A549 (cell line): ENCODE measurements at regions not wholly inside any gene's neighbourhood (a gene's known extent, or its start where the extent isn't known, plus 50 kb on each side); places are given as distances from the start of the nearest gene placed in this dataset.

Experiments
- ATAC-seq, 2 experiments: fragments of 200-7000 bp in 1 of 2; fragments of >200 bp in 1 of 2; cut with Nextera tagmentation in 1 of 2; cut with Tn5 transposase in 1 of 2; 3 replicates each; pipeline versions ENCODE4 v1.8.0 to v1.9.1; 2018 to 2020; ENCODE audit warnings: mild to moderate bottlenecking in 1 of 2, moderate library complexity in 1 of 2
- CTCF ChIA-PET: fragments of 300-600 bp; sonication (Branson Sonifier 250); formaldehyde crosslinking; extraction: SDS; loops from one replicate; lab custom pipeline; 2021; ENCODE audit warnings: antibody characterized with exemption, inconsistent platforms; lab: Yijun Ruan, JAX
- POLR2A ChIA-PET: fragments of 350-600 bp; formaldehyde crosslinking; extraction: SDS; loops from one replicate; lab custom pipeline; 2021; ENCODE audit warnings: antibody characterized with exemption, inconsistent platforms; lab: Yijun Ruan, JAX
- DNase-seq, 2 experiments: peaks; one replicate each; pipeline versions ENCODE4 v3.0.0 to v3.0.0-alpha.2; 2011 to 2016; ENCODE audit warnings: low read depth in 1 of 2, low spot score in 1 of 2
- FAIRE-seq: peaks from 2 replicates; lab custom pipeline; 2011; peaks lifted over from hg19 to GRCh38; lab: Jason Lieb, UNC
- H3K27ac ChIP-seq, 2 experiments: fragments of >200 bp; sonication (Bioruptor Twin); formaldehyde crosslinking; 3 replicates each; pipeline ENCODE4 v1.5.1; 2016 to 2017
- H3K4me1 ChIP-seq: fragments of >200 bp; sonication (Bioruptor Twin); formaldehyde crosslinking; 3 replicates; pipeline ENCODE4 v1.6.1; 2016
- H3K4me2 ChIP-seq: fragments of >200 bp; sonication (Bioruptor Twin); formaldehyde crosslinking; 3 replicates; pipeline ENCODE4 v1.6.1; 2016
- H3K4me3 ChIP-seq: fragments of >200 bp; sonication (Bioruptor Twin); formaldehyde crosslinking; 3 replicates; pipeline ENCODE4 v1.5.1; 2016
- H3K9me3 ChIP-seq: fragments of >200 bp; sonication (Bioruptor Twin); formaldehyde crosslinking; 3 replicates; pipeline ENCODE4 v1.6.1; 2016
- BCL3 ChIP-seq: fragments of >200 bp; sonication (Bioruptor Twin); formaldehyde crosslinking; IDR thresholded peaks from 3 replicates; pipeline ENCODE4 v1.6.1; 2016
- CHD2 ChIP-seq: fragments of 150-350 bp; IDR thresholded peaks from 2 replicates; pipeline ENCODE4 v1.6.1; 2014; ENCODE audit warnings: low read length; ENCODE audit not compliant: partially characterized antibody
- CTCF ChIP-seq: fragments of >200 bp; sonication (Bioruptor Twin); formaldehyde crosslinking; IDR thresholded peaks from 3 replicates; pipeline ENCODE4 v1.5.1; 2016
- E2F6 ChIP-seq: IDR thresholded peaks from 2 replicates; pipeline ENCODE4 v1.6.1; 2012; ENCODE audit warnings: low read depth, borderline replicate concordance
- EHF ChIP-seq: fragments of 250-450 bp; sonication (Bioruptor Pico); IDR thresholded peaks from 2 replicates; pipeline ENCODE4 v1.5.0; 2020; ENCODE audit warnings: mild to moderate bottlenecking
- EP300 ChIP-seq, 2 experiments: fragments of >200 bp; sonication (Bioruptor Twin); formaldehyde crosslinking; IDR thresholded peaks; 2 replicates in 1 of 2; 3 replicates in 1 of 2; pipeline ENCODE4 v1.6.1; 2016 to 2017
- ESRRA ChIP-seq: fragments of 150-350 bp; IDR thresholded peaks from 2 replicates; pipeline ENCODE4 v1.6.1; 2014; ENCODE audit warnings: mild to moderate bottlenecking, low read length, borderline replicate concordance
- FOXS1 ChIP-seq: fragments of 250-450 bp; sonication (Bioruptor Pico); IDR thresholded peaks from 2 replicates; pipeline ENCODE4 v1.5.0; 2020; ENCODE audit warnings: mild to moderate bottlenecking, moderate library complexity
- GATA3 ChIP-seq: IDR thresholded peaks from 2 replicates; pipeline ENCODE4 v1.6.1; 2012; ENCODE audit warnings: borderline replicate concordance
- HES2 ChIP-seq: fragments of >200 bp; sonication (Bioruptor Twin); formaldehyde crosslinking; IDR thresholded peaks from 2 replicates; pipeline ENCODE4 v1.6.1; 2016
- HMGXB4 ChIP-seq: fragments of 250-450 bp; sonication (Bioruptor Pico); IDR thresholded peaks from 2 replicates; pipeline ENCODE4 v1.5.0; 2021; ENCODE audit warnings: mild to moderate bottlenecking, moderate library complexity, borderline replicate concordance
- HOXB5 ChIP-seq: fragments of 250-450 bp; sonication (Bioruptor Pico); IDR thresholded peaks from 2 replicates; pipeline ENCODE4 v1.5.0; 2020; ENCODE audit warnings: mild to moderate bottlenecking, moderate library complexity
- JUNB ChIP-seq: fragments of >200 bp; sonication (Bioruptor Twin); formaldehyde crosslinking; IDR thresholded peaks from 2 replicates; pipeline ENCODE4 v1.6.1; 2016
- MAZ ChIP-seq: fragments of 150-350 bp; IDR thresholded peaks from 2 replicates; pipeline ENCODE4 v1.6.1; 2014; ENCODE audit warnings: antibody characterized with exemption, low read depth, low read length, borderline replicate concordance
- NR3C1 ChIP-seq: fragments of >200 bp; sonication (Bioruptor Twin); formaldehyde crosslinking; IDR thresholded peaks from 3 replicates; pipeline ENCODE4 v1.6.1; 2017
- RAD21 ChIP-seq, 2 experiments: fragments of >200 bp in 1 of 2; sonication (Bioruptor Twin) in 1 of 2; formaldehyde crosslinking in 1 of 2; IDR thresholded peaks in 1 of 2; conservative IDR thresholded peaks in 1 of 2; 2 replicates in 1 of 2; 3 replicates in 1 of 2; pipeline ENCODE4 v1.6.1; 2012 to 2018; ENCODE audit warnings: inconsistent platforms in 1 of 2
- RFX5 ChIP-seq: fragments of 450-650 bp; IDR thresholded peaks from 2 replicates; pipeline ENCODE4 v1.7.1; 2014; ENCODE audit warnings: antibody characterized with exemption, mild to moderate bottlenecking, moderate library complexity
- RNF2 ChIP-seq: fragments of 200-600 bp; sonication (generic); IDR thresholded peaks from 2 replicates; pipeline ENCODE4 v1.6.1; 2016; ENCODE audit warnings: low read depth, mild to moderate bottlenecking, antibody characterized with exemption, moderate library complexity, borderline replicate concordance
- TFCP2L1 ChIP-seq: fragments of 250-450 bp; sonication (Bioruptor Pico); IDR thresholded peaks from 2 replicates; pipeline ENCODE4 v1.5.0; 2021; ENCODE audit warnings: mild to moderate bottlenecking
- TP53 ChIP-seq: fragments of 250-450 bp; sonication (Bioruptor Pico); IDR thresholded peaks from 2 replicates; pipeline ENCODE4 v1.5.0; 2021; ENCODE audit warnings: mild to moderate bottlenecking, moderate library complexity
- WGBS: methylation state at CpG from one replicate; pipeline ENCODE4 v1.1.6; 2017; ENCODE audit errors: missing lambda C conversion rate; 5-methylcytosine and 5-hydroxymethylcytosine counted together
- TF ChIP-seq, protein P1 (sequence below): fragments of 450-650 bp; IDR thresholded peaks from 2 replicates; pipeline ENCODE4 v1.6.1; 2014; ENCODE audit warnings: antibody characterized with exemption
- TF ChIP-seq, protein P2 (sequence below): fragments of 250-450 bp; sonication (Bioruptor Pico); IDR thresholded peaks from 2 replicates; pipeline ENCODE4 v1.5.0; 2020; ENCODE audit warnings: low read depth, mild to moderate bottlenecking, moderate library complexity
- TF ChIP-seq, protein P3 (sequence below): IDR thresholded peaks from 2 replicates; pipeline ENCODE4 v1.6.1; 2012
- TF ChIP-seq, protein P4 (sequence below): IDR thresholded peaks from 2 replicates; pipeline ENCODE4 v1.6.1; 2012

- TF ChIP-seq TP53 (no peak), RNF2 (no peak), EP300 (IDR thresholded peaks at IDR 0.05) (no peak), HOXB5 (CRISPR knock-in tag) (no peak), EHF (no peak)
- TF ChIP-seq, protein P1, sequence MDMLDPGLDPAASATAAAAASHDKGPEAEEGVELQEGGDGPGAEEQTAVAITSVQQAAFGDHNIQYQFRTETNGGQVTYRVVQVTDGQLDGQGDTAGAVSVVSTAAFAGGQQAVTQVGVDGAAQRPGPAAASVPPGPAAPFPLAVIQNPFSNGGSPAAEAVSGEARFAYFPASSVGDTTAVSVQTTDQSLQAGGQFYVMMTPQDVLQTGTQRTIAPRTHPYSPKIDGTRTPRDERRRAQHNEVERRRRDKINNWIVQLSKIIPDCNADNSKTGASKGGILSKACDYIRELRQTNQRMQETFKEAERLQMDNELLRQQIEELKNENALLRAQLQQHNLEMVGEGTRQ: no peak
- TF ChIP-seq, all 56 proteins: peak for 0
- ChIA-PET POLR2A (no interaction called here), CTCF (no interaction called here)
- no peaks in the 10 kb centered on the region for H3K4me1 ChIP-seq
- no peak overlapping the region for H3K27ac ChIP-seq
- no peak for FAIRE-seq
- no peaks in the 10 kb centered on the region for H3K9me3 ChIP-seq
- no peak for DNase-seq
- ATAC-seq: no peak
- H3K4me2 ChIP-seq: no peak overlapping the region
- WGBS: 3% methylated on average over 7 of the region's 7 CpGs
- no peak overlapping the region for H3K4me3 ChIP-seq
These were observed 1696.0 kb upstream of the WWC1 start for GRCh38 chr5:166595274-166595951.

- ATAC-seq: no peak
- Histone ChIP-seq H3K27ac (no peak overlapping the region), H3K4me2 (no peak overlapping the region), H3K4me3 (no peak overlapping the region), H3K4me1 (no peaks in the 10 kb centered on the region)
- ChIA-PET CTCF (no interaction called here), POLR2A (no interaction called here)
- no peak for FAIRE-seq
- TF ChIP-seq HOXB5 (CRISPR knock-in tag) (no peak), E2F6 (no peak), MAZ (no peak), CHD2 (no peak), ESRRA (no peak), HES2 (no peak), HMGXB4 (CRISPR knock-in tag) (no peak), CTCF (no peak), NR3C1 (no peak), TFCP2L1 (CRISPR knock-in tag) (no peak), BCL3 (no peak), JUNB (no peak), RFX5 (no peak), RAD21 (conservative IDR thresholded peaks at IDR 0.05 in 1 of 2, IDR thresholded peaks at IDR 0.05 in 1 of 2) (no peak), FOXS1 (CRISPR knock-in tag) (no peak), GATA3 (no peak), RNF2 (no peak)
- TF ChIP-seq, protein P2, sequence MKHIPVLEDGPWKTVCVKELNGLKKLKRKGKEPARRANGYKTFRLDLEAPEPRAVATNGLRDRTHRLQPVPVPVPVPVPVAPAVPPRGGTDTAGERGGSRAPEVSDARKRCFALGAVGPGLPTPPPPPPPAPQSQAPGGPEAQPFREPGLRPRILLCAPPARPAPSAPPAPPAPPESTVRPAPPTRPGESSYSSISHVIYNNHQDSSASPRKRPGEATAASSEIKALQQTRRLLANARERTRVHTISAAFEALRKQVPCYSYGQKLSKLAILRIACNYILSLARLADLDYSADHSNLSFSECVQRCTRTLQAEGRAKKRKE (CRISPR knock-in tag): no peak
- TF ChIP-seq, protein P3, sequence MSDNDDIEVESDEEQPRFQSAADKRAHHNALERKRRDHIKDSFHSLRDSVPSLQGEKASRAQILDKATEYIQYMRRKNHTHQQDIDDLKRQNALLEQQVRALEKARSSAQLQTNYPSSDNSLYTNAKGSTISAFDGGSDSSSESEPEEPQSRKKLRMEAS: no peak
- TF ChIP-seq, protein P4, sequence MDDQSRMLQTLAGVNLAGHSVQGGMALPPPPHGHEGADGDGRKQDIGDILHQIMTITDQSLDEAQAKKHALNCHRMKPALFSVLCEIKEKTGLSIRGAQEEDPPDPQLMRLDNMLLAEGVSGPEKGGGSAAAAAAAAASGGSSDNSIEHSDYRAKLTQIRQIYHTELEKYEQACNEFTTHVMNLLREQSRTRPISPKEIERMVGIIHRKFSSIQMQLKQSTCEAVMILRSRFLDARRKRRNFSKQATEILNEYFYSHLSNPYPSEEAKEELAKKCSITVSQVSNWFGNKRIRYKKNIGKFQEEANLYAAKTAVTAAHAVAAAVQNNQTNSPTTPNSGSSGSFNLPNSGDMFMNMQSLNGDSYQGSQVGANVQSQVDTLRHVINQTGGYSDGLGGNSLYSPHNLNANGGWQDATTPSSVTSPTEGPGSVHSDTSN: no peak
- TF ChIP-seq, all 56 proteins: peak for 0
- H3K9me3 ChIP-seq: no peaks in the 10 kb centered on the region
- DNase-seq: no peak
- WGBS: 3% methylated on average over 7 of the region's 7 CpGs
These were observed 1695.4 kb upstream of the WWC1 start for GRCh38 chr5:166596043-166596442.
